ENCODE measurements at regions not wholly inside any gene's neighbourhood (a gene's known extent, or its start where the extent isn't known, plus 50 kb on each side); places are given as distances from the start of the nearest gene placed in this dataset.

- TF ChIP-seq CTCF (IDR thresholded peaks at IDR 0.05; ENCODE audit: insufficient read depth, low read length) (no peak), POLR2AphosphoS5 (IDR thresholded peaks at IDR 0.05; ENCODE audit: low read depth) (no peak), REST (IDR thresholded peaks at IDR 0.05; ENCODE audit: insufficient replicate concordance, low read depth) (no peak), GABPA (IDR thresholded peaks at IDR 0.05; ENCODE audit: low read depth) (no peak)
Observed at GRCh38 chr1:60920561-60920960, 161.8 kb upstream of the NFIA start.

Measured in HL-60 (cell line).